HepG2 (cell line): ENCODE measurements at regions not wholly inside any gene's neighbourhood (a gene's known extent, or its start where the extent isn't known, plus 50 kb on each side); places are given as distances from the start of the nearest gene placed in this dataset.

Source experiments
- BRF2 ChIP-seq: sonication (generic); formaldehyde crosslinking; IDR thresholded peaks from 2 replicates; pipeline ENCODE4 v1.8.1; 2022; ENCODE audit warnings: mild to moderate bottlenecking, missing genetic modification reagents
- FIP1L1 ChIP-seq: fragments of 200-400 bp; formaldehyde crosslinking; IDR thresholded peaks from 2 replicates; pipeline ENCODE4 v1.6.1; 2018; ENCODE audit warnings: low read depth, mild to moderate bottlenecking, low read length, moderate library complexity, borderline replicate concordance; ENCODE audit not compliant: insufficient read depth
- IKZF4 ChIP-seq: sonication (generic); formaldehyde crosslinking; IDR thresholded peaks from 2 replicates; pipeline ENCODE4 v1.5.1; 2020; ENCODE audit warnings: borderline replicate concordance, mild to moderate bottlenecking, low read depth, missing genetic modification reagents; ENCODE audit errors: not compliant biosample characterization
- KAT2B ChIP-seq: fragments of 150-350 bp; IDR thresholded peaks from 2 replicates; pipeline ENCODE4 v1.6.1; 2014; ENCODE audit warnings: low read depth, low read length, borderline replicate concordance
- KDM4B ChIP-seq: sonication (generic); formaldehyde crosslinking; IDR thresholded peaks from 2 replicates; pipeline ENCODE4 v1.4.0; 2020; ENCODE audit warnings: missing genetic modification reagents
- THAP7 ChIP-seq: sonication (generic); formaldehyde crosslinking; IDR thresholded peaks from 2 replicates; pipeline ENCODE4 v1.8.1; 2023; ENCODE audit warnings: mild to moderate bottlenecking, missing genetic modification reagents
- UBTF ChIP-seq: sonication (generic); formaldehyde crosslinking; IDR thresholded peaks from 2 replicates; pipeline ENCODE4 v1.4.0; 2020; ENCODE audit warnings: mild to moderate bottlenecking, missing genetic modification reagents
- USF2 ChIP-seq, 2 experiments: sonication (generic) in 1 of 2; formaldehyde crosslinking in 1 of 2; IDR thresholded peaks; 2 replicates each; pipeline versions ENCODE4 v1.5.1 to v1.6.1; 2011 to 2020; ENCODE audit warnings: borderline replicate concordance in 1 of 2, low read depth in 1 of 2, low read length in 1 of 2, mild to moderate bottlenecking in 1 of 2, missing genetic modification reagents in 1 of 2, moderate library complexity in 1 of 2
- ZBED4 ChIP-seq: sonication (generic); formaldehyde crosslinking; IDR thresholded peaks from 2 replicates; pipeline ENCODE4 v1.4.0; 2020; ENCODE audit warnings: missing genetic modification reagents, borderline replicate concordance
- ZBTB7B ChIP-seq: sonication (generic); formaldehyde crosslinking; IDR thresholded peaks from 2 replicates; pipeline ENCODE4 v1.4.0; 2020; ENCODE audit warnings: missing genetic modification reagents
- ZFP36 ChIP-seq: fragments of 150-350 bp; IDR thresholded peaks from 2 replicates; pipeline ENCODE4 v1.6.1; 2018; ENCODE audit warnings: borderline replicate concordance, low read length, low read depth; ENCODE audit not compliant: partially characterized antibody
- ZFP36L2 ChIP-seq: sonication (generic); formaldehyde crosslinking; IDR thresholded peaks from 2 replicates; pipeline ENCODE4 v1.4.0; 2020; ENCODE audit warnings: missing genetic modification reagents
- ZMYM3 ChIP-seq: sonication (generic); formaldehyde crosslinking; IDR thresholded peaks from 2 replicates; pipeline ENCODE4 v1.5.1; 2020; ENCODE audit warnings: mild to moderate bottlenecking, missing genetic modification reagents
- ZNF225 ChIP-seq: sonication (generic); formaldehyde crosslinking; IDR thresholded peaks from 2 replicates; pipeline ENCODE4 v1.4.0; 2020; ENCODE audit warnings: mild to moderate bottlenecking, missing genetic modification reagents
- ZNF30 ChIP-seq: sonication (generic); formaldehyde crosslinking; IDR thresholded peaks from 2 replicates; pipeline ENCODE4 v1.5.0; 2020; ENCODE audit warnings: mild to moderate bottlenecking, missing genetic modification reagents
- ZNF484 ChIP-seq: sonication (generic); formaldehyde crosslinking; IDR thresholded peaks from 2 replicates; pipeline ENCODE4 v1.5.1; 2020; ENCODE audit warnings: mild to moderate bottlenecking, low read depth, missing genetic modification reagents, borderline replicate concordance
- ZNF549 ChIP-seq: sonication (generic); formaldehyde crosslinking; IDR thresholded peaks from 2 replicates; pipeline ENCODE4 v1.5.0; 2020; ENCODE audit warnings: missing genetic modification reagents
- ZNF572 ChIP-seq: sonication (generic); formaldehyde crosslinking; IDR thresholded peaks from 2 replicates; pipeline ENCODE4 v1.5.1; 2020; ENCODE audit warnings: mild to moderate bottlenecking, missing genetic modification reagents

- TF ChIP-seq ZBED4 (CRISPR knock-in tag), result no peak
- peak; percentile 66; the same call in 1 of the 2 replicates for TF ChIP-seq ZMYM3 (CRISPR knock-in tag)
- no peak for TF ChIP-seq KAT2B
- peak; percentile 70 for TF ChIP-seq IKZF4 (CRISPR knock-in tag)
- TF ChIP-seq KDM4B (CRISPR knock-in tag), result no peak
- TF ChIP-seq ZFP36L2 (CRISPR knock-in tag), result no peak
- TF ChIP-seq ZNF484 (CRISPR knock-in tag), result no peak
- no peak for TF ChIP-seq ZNF572 (CRISPR knock-in tag)
- no peak for TF ChIP-seq ZBTB7B
- peak; percentile 76 for TF ChIP-seq UBTF (CRISPR knock-in tag)
- no peak for TF ChIP-seq ZFP36
- no peak for TF ChIP-seq THAP7 (CRISPR knock-in tag)
- no peak for TF ChIP-seq ZNF30 (CRISPR knock-in tag)
- no peak for TF ChIP-seq ZNF225 (CRISPR knock-in tag)
- TF ChIP-seq USF2 (IDR thresholded peaks at IDR 0.05; ENCODE audit: low read depth, low read length), result no peak
- TF ChIP-seq USF2 (CRISPR knock-in tag; IDR thresholded peaks at IDR 0.05; ENCODE audit: borderline replicate concordance), result no peak
- no peak for TF ChIP-seq ZNF549 (CRISPR knock-in tag)
- TF ChIP-seq FIP1L1, result no peak
- no peak for TF ChIP-seq BRF2
These were observed 217.8 kb upstream of the MKLN1 start (continued) for GRCh38 chr7:131109759-131110296.
